Brain microvascular endothelial cell (primary cell): ENCODE measurements at regions not wholly inside any gene's neighbourhood (a gene's known extent, or its start where the extent isn't known, plus 50 kb on each side); places are given as distances from the start of the nearest gene placed in this dataset.

Experiments
- DNase-seq: peaks from one replicate; pipeline ENCODE4 v3.0.0-alpha.2; 2020
- H3K27ac ChIP-seq: fragments of 250-450 bp; sonication (Bioruptor Pico); 2 replicates; pipeline ENCODE4 v1.5.1; 2020; ENCODE audit warnings: mild to moderate bottlenecking, moderate library complexity
- H3K27me3 ChIP-seq: fragments of 250-450 bp; sonication (Bioruptor Pico); replicated peaks from 2 replicates; pipeline ENCODE4 v1.5.1; 2020; ENCODE audit warnings: mild to moderate bottlenecking
- H3K36me3 ChIP-seq: fragments of 250-450 bp; sonication (Bioruptor Pico); replicated peaks from 2 replicates; pipeline ENCODE4 v1.5.1; 2020; ENCODE audit warnings: mild to moderate bottlenecking
- H3K4me3 ChIP-seq: 2 replicates; pipeline ENCODE4 v1.5.1; 2011; ENCODE audit warnings: low read depth, mild to moderate bottlenecking, control low read depth, low read length, moderate library complexity
- in situ Hi-C: cut with HindIII; loops from 2 replicates; pipeline ENCODE4 v1.10.0; 2017; ENCODE audit warnings: low sequenced_read_pairs, low pct_ligation_motif_present
- TF ChIP-seq, protein P1 (sequence below): IDR thresholded peaks from 2 replicates; pipeline ENCODE4 v1.5.1; 2011; ENCODE audit warnings: low read depth, mild to moderate bottlenecking, moderate library complexity, low read length, control low read depth, inconsistent platforms; ENCODE audit errors: missing control alignments

- H3K36me3 ChIP-seq: no peaks in the 10 kb centered on the region
- H3K27me3 ChIP-seq: no peaks in the 10 kb centered on the region
- no peak for DNase-seq
- H3K27ac ChIP-seq: no peak overlapping the region
- H3K4me3 ChIP-seq: no peak overlapping the region
- TF ChIP-seq, protein P1, sequence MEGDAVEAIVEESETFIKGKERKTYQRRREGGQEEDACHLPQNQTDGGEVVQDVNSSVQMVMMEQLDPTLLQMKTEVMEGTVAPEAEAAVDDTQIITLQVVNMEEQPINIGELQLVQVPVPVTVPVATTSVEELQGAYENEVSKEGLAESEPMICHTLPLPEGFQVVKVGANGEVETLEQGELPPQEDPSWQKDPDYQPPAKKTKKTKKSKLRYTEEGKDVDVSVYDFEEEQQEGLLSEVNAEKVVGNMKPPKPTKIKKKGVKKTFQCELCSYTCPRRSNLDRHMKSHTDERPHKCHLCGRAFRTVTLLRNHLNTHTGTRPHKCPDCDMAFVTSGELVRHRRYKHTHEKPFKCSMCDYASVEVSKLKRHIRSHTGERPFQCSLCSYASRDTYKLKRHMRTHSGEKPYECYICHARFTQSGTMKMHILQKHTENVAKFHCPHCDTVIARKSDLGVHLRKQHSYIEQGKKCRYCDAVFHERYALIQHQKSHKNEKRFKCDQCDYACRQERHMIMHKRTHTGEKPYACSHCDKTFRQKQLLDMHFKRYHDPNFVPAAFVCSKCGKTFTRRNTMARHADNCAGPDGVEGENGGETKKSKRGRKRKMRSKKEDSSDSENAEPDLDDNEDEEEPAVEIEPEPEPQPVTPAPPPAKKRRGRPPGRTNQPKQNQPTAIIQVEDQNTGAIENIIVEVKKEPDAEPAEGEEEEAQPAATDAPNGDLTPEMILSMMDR: no peak
- in situ Hi-C loops: no loop called here
Observed at GRCh38 chr3:156760333-156760732, 65.8 kb upstream of the LEKR1 start.

DNA sequence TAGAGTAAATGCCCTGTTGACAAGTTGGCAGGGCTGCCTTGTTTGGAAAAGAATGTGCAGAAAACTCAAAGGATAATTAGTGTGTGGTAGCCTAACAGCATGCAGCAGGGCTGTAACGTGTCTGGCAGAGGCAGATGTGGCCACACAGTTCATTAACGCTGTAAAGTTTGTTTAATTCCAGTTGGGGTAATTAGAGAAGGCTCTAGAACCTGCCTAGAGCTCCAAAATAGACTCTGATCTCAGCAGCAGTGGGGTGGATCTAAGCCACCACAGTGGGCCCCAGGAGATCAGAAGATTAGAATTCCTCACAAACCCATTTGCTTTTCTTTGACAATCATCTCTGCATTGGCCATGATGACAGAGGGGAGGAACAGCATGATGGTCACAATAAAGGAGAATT is 65.1 kb upstream of the LEKR1 start:
- TF ChIP-seq, protein P1: no peak
- Histone ChIP-seq H3K36me3 (no peaks in the 10 kb centered on the region), H3K4me3 (no peak overlapping the region), H3K27me3 (no peaks in the 10 kb centered on the region), H3K27ac (no peak overlapping the region)
- in situ Hi-C loops: no loop called here
- no peak for DNase-seq

DNA sequence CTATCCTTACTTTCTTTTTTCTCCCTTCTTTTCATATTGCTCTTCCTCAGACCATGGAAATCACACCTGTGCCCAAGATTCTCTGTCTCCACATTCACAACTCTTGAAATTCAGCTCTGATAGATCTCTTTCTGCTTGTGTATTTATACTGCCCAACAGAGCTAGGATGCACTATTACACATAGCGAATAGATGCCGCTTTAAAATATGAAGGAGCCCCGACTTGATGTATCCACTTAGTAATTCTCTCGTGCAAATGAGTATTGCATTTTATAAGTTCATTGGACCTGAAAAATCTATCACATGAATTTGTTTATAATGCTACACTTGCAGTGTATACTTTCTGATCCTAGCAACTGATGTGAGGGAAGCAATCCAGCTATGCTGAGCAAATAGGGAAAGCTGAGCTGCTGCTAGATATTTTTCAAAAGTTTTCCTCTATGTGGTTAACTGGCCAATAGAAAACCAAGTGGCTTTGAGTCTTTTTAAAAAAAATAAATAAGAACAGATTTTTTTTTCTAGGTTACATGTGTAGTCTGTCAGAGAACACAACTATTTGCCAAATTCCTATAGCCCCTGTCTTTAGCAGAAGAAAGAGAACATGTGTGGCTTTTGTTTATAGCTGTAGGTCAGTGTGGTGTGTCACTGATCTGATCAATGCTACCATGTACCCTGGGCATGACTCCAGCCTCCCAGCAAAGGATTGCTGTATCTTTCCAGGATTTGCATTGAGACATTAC is 64.3 kb upstream of the LEKR1 start:
- Histone ChIP-seq H3K27me3 (no peaks in the 10 kb centered on the region), H3K36me3 (no peaks in the 10 kb centered on the region), H3K4me3 (no peak overlapping the region), H3K27ac (peak overlapping the region; percentile 33)
- TF ChIP-seq, protein P1: no peak
- no peak for DNase-seq
- in situ Hi-C loops: no loop called here

DNA sequence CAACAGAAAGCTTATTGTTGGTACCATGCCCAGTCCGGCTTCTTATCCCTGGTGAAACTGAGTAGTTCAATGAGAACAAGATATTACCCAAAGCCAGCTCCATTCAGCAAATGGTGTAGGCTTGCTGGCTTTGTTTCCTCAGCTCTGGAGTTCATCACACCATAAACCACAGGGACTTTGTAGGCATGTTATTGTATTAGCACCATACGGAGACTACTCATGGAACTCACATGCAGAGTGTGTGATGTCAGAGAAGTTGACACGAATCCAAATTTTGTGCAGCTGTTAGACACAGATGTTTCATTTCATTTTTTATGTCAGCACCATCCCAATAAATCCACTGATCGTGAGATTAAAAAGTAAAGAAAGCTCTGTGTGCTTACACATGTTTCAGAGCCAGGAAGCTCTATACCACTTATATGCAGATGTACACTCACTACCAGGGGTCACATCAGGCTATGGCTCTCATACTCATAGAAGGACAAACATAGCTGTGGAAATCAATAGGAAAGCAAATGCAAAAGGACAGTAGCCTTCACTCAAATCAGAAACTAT is 63.4 kb upstream of the LEKR1 start:
- Histone ChIP-seq H3K27me3 (no peaks in the 10 kb centered on the region), H3K4me3 (no peak overlapping the region), H3K36me3 (no peaks in the 10 kb centered on the region), H3K27ac (peak overlapping the region; percentile 48)
- TF ChIP-seq, protein P1: no peak
- in situ Hi-C loops: no loop called here
- peak; percentile 83 for DNase-seq

GRCh38 chr3:156763386-156763785 is 62.8 kb upstream of the LEKR1 start:
- H3K27ac ChIP-seq: peak overlapping the region; percentile 76
- no peak overlapping the region for H3K4me3 ChIP-seq
- in situ Hi-C loops: no loop called here

More at GRCh38 chr3:156763386-156763785, 62.8 kb upstream of the LEKR1 start:
- Histone ChIP-seq H3K36me3 (no peaks in the 10 kb centered on the region), H3K27me3 (no peaks in the 10 kb centered on the region)
- no peak for DNase-seq
- TF ChIP-seq, protein P1: no peak
